ENCODE measurements at regions not wholly inside any gene's neighbourhood (a gene's known extent, or its start where the extent isn't known, plus 50 kb on each side); places are given as distances from the start of the nearest gene placed in this dataset.

DNA sequence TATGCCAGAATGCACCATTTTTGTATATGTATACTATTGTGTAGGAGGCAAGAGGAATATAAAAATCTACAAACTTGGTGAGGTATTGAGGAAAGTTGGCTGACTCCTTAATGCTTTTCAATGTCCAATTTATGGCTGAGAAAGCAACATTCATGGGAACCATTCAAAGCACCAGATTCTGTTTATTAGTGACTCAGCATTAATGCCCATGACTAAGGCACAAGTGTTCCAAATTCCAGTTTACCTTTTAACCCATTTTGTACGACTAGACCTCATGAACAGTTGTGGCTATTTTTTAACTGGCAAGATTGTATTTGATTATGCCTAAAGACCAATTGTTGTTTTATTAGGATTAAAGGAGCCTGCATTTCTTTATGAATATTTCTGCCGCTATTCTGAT lies 375.4 kb upstream of the ATP2B1 start:
- TF ChIP-seq Cebpa-rat (IDR thresholded peaks at IDR 0.05) = no peak
- no peaks in the 10 kb centered on the region for H3K4me1 ChIP-seq
- no peak overlapping the region for H3K9ac ChIP-seq
- H3K4me2 ChIP-seq = no peak overlapping the region
- 0 out of 22 replicates have a peak, but pooled peaks cover 0 to under 1% (median 0%) of the 10 kb centered on the region in 11 experiments for H3K9me3 ChIP-seq (replicated peaks in 1 of 11)
- H3K27me3 ChIP-seq = no peaks in the 10 kb centered on the region
- no peak overlapping the region for H3K27ac ChIP-seq
- no peaks in the 10 kb centered on the region for H3K36me3 ChIP-seq
- H4K20me1 ChIP-seq = no peaks in the 10 kb centered on the region
- H3K4me3 ChIP-seq = no peak overlapping the region

DNA sequence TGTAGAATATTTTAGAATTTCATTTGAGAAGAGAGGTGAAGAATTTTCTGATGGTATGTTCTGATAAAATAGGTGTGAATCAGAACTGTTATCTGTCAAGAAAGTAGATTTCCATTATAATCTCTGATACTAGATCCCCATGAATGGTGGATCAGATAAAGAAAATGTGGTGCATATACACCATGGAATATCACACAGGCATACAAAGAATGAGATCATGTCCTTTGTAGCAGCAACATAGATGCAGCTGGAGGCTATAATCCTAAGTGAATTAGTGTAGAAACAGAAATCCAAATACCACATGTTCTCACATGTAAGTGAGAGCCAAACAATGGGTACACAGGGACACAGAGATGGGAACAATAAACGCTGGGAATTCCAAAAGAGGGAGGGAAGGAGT lies 372.0 kb upstream of the ATP2B1 start:
- no peak for TF ChIP-seq Cebpa-rat (IDR thresholded peaks at IDR 0.05)

DNA sequence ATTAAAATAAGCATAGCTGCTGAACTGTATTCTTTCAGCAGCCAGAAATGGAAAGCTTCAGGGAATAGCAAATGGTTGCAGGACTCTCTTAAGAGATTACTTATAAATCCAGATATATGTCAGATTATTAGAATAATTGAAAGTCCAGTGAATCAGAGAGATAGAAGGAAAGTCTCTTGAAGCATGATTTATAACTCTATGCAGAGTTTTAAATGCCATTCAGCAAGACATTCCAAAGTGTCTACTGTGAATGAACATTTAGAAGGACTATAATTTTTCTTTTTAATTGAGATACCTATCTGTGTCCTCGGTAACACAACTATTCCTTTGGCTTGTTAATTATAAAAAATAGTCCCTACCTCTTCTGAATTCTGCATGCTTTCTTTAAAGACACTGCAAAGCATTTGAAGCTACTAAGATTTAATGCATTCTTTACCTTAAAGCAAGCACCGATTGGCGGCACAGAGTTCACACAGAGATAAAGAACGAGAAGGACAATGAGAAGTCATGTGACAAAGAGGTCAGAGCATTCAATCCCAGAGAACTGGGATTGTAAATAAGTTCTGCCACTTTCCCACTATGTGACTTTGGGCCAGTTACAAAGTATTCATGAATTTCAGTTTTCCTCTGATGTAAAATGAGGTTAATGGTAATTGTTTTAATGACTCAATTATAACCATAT lies 371.0 kb upstream of the ATP2B1 start:
- Histone ChIP-seq H4K20me1 (no peaks in the 10 kb centered on the region), H3K4me3 (no peak overlapping the region), H3K4me2 (no peak overlapping the region)

More for the DNA sequence above, 372.0 kb upstream of the ATP2B1 start:
- H3K4me2 ChIP-seq = no peak overlapping the region
- no peak overlapping the region for H3K9ac ChIP-seq
- H3K27ac ChIP-seq = no peak overlapping the region
- no peaks in the 10 kb centered on the region for H3K27me3 ChIP-seq
- H3K4me3 ChIP-seq = no peak overlapping the region
- H3K36me3 ChIP-seq = no peaks in the 10 kb centered on the region
- H3K4me1 ChIP-seq = no peaks in the 10 kb centered on the region
- H3K9me3 ChIP-seq (replicated peaks in 1 of 11) = no peaks in the 10 kb centered on the region
- no peaks in the 10 kb centered on the region for H4K20me1 ChIP-seq

DNA sequence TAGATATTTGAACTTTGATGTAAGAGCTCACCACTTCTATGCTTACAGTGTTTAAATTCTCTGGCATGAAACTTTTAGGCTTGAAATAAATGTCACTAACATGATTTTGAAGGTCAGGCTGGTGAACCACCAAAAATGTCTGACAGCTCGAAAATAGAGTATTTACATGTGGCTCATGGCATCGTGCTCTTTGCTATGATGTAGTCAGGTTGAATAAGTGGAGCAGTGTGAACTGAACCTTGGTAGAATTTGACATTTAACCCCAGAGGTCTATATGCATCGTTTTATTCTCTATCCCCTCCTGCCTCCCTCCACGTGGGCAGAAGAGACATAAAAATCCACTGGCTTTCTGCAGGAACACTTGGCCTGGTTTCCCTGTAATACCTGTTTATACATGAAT lies 369.7 kb upstream of the ATP2B1 start:
- H3K9me3 ChIP-seq (replicated peaks in 1 of 11) = no peaks in the 10 kb centered on the region
- no peak overlapping the region for H3K4me3 ChIP-seq
- H3K27me3 ChIP-seq = no peaks in the 10 kb centered on the region
- no peak overlapping the region for H3K9ac ChIP-seq
- no peaks in the 10 kb centered on the region for H4K20me1 ChIP-seq
- H3K27ac ChIP-seq = no peak overlapping the region
- H3K4me1 ChIP-seq = no peaks in the 10 kb centered on the region
- H3K36me3 ChIP-seq = no peaks in the 10 kb centered on the region
- TF ChIP-seq Cebpa-rat (IDR thresholded peaks at IDR 0.05) = no peak
- no peak overlapping the region for H3K4me2 ChIP-seq

More for the DNA sequence above, 371.0 kb upstream of the ATP2B1 start:
- H3K4me1 ChIP-seq = no peaks in the 10 kb centered on the region
- TF ChIP-seq Cebpa-rat (IDR thresholded peaks at IDR 0.05) = no peak
- H3K27ac ChIP-seq = no peak overlapping the region
- H3K9me3 ChIP-seq (replicated peaks in 1 of 11) = no peaks in the 10 kb centered on the region
- no peak overlapping the region for H3K9ac ChIP-seq
- no peaks in the 10 kb centered on the region for H3K36me3 ChIP-seq
- H3K27me3 ChIP-seq = no peaks in the 10 kb centered on the region

DNA sequence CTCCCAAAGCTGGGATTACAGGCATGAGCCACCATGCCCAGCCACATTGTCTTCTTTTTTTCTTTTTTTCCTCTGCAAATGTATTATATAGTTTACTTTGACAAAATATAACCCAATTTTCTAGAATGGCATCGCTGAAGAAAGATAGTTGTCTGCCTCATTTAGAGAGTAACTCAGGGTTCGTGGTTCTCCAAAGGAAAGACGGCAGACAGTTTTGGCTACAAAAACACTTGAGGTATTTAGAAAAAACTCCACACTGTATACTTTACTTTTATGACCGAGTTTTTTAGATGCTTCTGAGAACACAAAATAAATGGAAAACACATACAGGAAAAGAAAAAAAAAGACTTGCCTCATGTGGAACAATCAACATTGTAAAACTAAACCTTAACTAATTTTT lies 369.1 kb upstream of the ATP2B1 start:
- H3K36me3 ChIP-seq = no peaks in the 10 kb centered on the region
- no peak overlapping the region for H3K4me2 ChIP-seq
- no peaks in the 10 kb centered on the region for H3K27me3 ChIP-seq
- no peaks in the 10 kb centered on the region for H4K20me1 ChIP-seq
- H3K9ac ChIP-seq = no peak overlapping the region
- no peak overlapping the region for H3K4me3 ChIP-seq
- H3K4me1 ChIP-seq = no peaks in the 10 kb centered on the region
- TF ChIP-seq Cebpa-rat (IDR thresholded peaks at IDR 0.05) = no peak
- H3K27ac ChIP-seq = no peak overlapping the region
- H3K9me3 ChIP-seq (replicated peaks in 1 of 11) = no peaks in the 10 kb centered on the region

DNA sequence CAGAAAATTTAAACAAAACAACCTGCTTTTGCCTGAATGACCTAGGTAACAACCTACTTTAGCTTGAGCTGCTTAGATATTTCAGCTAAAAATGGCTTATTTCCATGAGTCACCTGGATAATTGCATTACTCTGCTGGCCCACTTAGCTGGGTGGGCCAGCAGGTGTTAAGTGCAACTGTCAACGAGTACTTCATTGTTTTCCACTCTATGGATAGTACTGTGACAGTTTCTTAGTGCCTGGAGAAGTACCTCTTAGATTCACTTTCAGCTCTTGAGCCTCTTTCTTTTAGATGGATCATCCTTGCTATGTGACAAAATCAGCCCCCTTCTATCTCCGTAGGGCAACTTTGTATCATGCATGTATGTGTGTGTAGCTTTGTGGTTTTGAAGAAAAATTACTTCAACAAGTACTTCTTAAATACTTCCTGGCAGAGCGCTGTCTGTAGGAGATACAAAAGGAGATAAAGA lies 368.2 kb upstream of the ATP2B1 start:
- H3K4me1 ChIP-seq = no peaks in the 10 kb centered on the region
- no peaks in the 10 kb centered on the region for H4K20me1 ChIP-seq
- TF ChIP-seq Cebpa-rat (IDR thresholded peaks at IDR 0.05) = no peak
- 0 out of 22 replicates have a peak, but pooled peaks cover 0 to 2% (median 0%) of the 10 kb centered on the region in 11 experiments for H3K9me3 ChIP-seq (replicated peaks in 1 of 11)
- no peak overlapping the region for H3K27ac ChIP-seq
- no peak overlapping the region for H3K4me2 ChIP-seq
- no peak overlapping the region for H3K4me3 ChIP-seq
- H3K9ac ChIP-seq = no peak overlapping the region
- no peaks in the 10 kb centered on the region for H3K36me3 ChIP-seq
- no peaks in the 10 kb centered on the region for H3K27me3 ChIP-seq

DNA sequence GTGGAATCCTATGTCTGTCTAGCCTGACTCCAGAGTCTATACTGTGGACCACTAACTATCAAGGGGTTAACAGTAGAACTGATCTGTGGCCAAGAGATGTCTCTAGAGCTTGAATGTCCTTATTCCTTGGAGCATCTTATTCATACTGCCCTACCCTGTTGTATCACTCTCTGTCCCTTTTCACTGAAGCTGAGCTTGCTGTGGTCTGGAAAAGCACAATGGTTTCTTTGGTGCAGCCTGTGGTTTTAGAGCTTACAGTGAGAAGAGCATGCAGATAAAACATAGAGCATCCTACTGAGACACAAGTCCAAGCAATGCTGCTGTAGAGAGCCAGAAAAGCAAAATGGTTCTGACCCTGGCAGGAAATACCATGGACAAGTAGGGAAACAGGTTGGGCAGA lies 367.0 kb upstream of the ATP2B1 start:
- Histone ChIP-seq H4K20me1 (no peaks in the 10 kb centered on the region), H3K9ac (no peak overlapping the region), H3K27me3 (no peaks in the 10 kb centered on the region), H3K4me3 (no peak overlapping the region), H3K27ac (no peak overlapping the region), H3K9me3 (replicated peaks in 1 of 11) (peaks cover 0 to 13% (median 7%) of the 10 kb centered on the region in 11 experiments; a peak in 17 of 22 replicates), H3K4me2 (no peak overlapping the region), H3K36me3 (no peaks in the 10 kb centered on the region), H3K4me1 (no peaks in the 10 kb centered on the region)
- TF ChIP-seq Cebpa-rat (IDR thresholded peaks at IDR 0.05) = no peak

DNA sequence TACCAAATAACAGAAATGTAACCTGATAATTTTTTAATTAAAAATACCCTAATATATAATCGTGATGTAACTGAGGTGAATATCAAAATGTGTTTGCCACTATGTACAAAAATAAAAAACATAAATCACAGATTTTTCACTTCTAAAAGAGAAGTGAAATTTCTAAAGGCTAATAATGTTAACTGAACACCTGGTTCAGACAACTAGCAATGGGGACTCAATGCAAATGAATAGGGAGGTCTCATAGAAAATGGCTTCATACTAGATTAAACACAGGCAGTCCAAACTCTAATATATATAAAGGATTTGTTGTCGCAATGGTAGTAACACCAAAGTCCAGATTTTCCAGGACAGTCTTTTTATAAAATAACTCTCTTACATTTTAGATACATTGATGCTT lies 365.4 kb upstream of the ATP2B1 start:
- no peaks in the 10 kb centered on the region for H3K27me3 ChIP-seq
- H3K9me3 ChIP-seq (replicated peaks in 1 of 11) = peaks cover 0 to 25% (median 18%) of the 10 kb centered on the region in 11 experiments; a peak in 19 of 22 replicates
- H3K27ac ChIP-seq = no peak overlapping the region
- no peak overlapping the region for H3K9ac ChIP-seq
- no peaks in the 10 kb centered on the region for H3K4me1 ChIP-seq
- no peak overlapping the region for H3K4me3 ChIP-seq
- no peak overlapping the region for H3K4me2 ChIP-seq
- H3K36me3 ChIP-seq = no peaks in the 10 kb centered on the region
- H4K20me1 ChIP-seq = no peaks in the 10 kb centered on the region
- no peak for TF ChIP-seq Cebpa-rat (IDR thresholded peaks at IDR 0.05)

DNA sequence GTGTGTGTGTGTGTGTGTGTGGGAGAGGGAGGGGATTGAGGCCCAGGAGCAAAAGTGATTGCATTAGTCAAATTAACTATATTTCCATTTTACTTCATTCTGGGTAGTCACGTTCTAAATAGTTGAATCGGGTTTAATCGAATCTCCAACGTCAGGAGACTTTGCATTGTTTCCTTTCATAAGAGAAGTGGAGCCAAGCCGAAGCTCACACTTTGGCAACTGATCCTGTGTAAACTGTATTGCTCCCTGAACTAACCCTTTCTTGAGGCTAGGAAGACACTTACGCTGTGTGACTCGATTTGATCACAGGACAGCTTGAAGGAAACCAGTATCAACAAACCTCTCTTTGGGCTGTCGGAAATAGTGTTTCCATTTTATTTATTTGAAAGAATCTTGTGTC lies 363.4 kb upstream of the ATP2B1 start:
- H3K4me2 ChIP-seq = no peak overlapping the region
- H3K36me3 ChIP-seq = no peaks in the 10 kb centered on the region
- H3K27ac ChIP-seq = no peak overlapping the region
- no peak for TF ChIP-seq Cebpa-rat (IDR thresholded peaks at IDR 0.05)
- no peaks in the 10 kb centered on the region for H3K4me1 ChIP-seq
- peaks cover 0 to 38% (median 24%) of the 10 kb centered on the region in 11 experiments; a peak in 19 of 22 replicates for H3K9me3 ChIP-seq (replicated peaks in 1 of 11)
- no peaks in the 10 kb centered on the region for H3K27me3 ChIP-seq
- no peak overlapping the region for H3K4me3 ChIP-seq
- H4K20me1 ChIP-seq = no peaks in the 10 kb centered on the region
- no peak overlapping the region for H3K9ac ChIP-seq

DNA sequence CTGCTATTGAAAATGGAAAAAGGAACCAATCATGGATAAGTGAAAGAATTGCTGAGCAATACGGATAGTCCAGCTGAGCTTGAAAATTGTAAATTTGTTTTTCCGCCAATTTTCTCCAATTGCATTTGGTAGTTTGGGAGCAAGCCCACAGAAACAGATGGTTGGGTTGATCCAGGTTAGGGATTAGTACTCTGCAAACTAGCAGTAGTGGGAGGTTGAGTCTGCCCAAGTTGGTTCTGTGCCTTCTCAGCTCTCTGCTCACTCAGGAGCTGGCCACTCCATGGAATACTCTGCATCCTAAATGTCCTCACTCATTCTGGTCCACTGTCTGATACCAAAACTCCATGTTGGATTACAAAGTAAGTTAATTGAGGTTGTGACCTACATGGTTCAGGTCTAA lies 361.1 kb upstream of the ATP2B1 start:
- no peaks in the 10 kb centered on the region for H4K20me1 ChIP-seq
- H3K27ac ChIP-seq = no peak overlapping the region
- H3K27me3 ChIP-seq = no peaks in the 10 kb centered on the region
- peaks cover 9 to 21% (median 17%) of the 10 kb centered on the region in 10 experiments; a peak in 19 of 20 replicates for H3K4me1 ChIP-seq
- peaks cover 0 to 38% (median 24%) of the 10 kb centered on the region in 11 experiments; a peak in 19 of 22 replicates for H3K9me3 ChIP-seq (replicated peaks in 1 of 11)
- H3K9ac ChIP-seq = no peak overlapping the region
- H3K4me3 ChIP-seq = no peak overlapping the region
- no peak overlapping the region for H3K4me2 ChIP-seq
- no peaks in the 10 kb centered on the region for H3K36me3 ChIP-seq
- TF ChIP-seq Cebpa-rat (IDR thresholded peaks at IDR 0.05) = no peak

All from BLaER1 treated with 17β-estradiol and CSF1 and Interleukin-3, amounts not matched to agents 10 nM and 100 nM (cell line).